ENCODE measurements at regions not wholly inside any gene's neighbourhood (a gene's known extent, or its start where the extent isn't known, plus 50 kb on each side); places are given as distances from the start of the nearest gene placed in this dataset.

GRCh38 chr12:126708492-126708896 lies 1558.5 kb upstream of the TMEM132C start:
- H3K4me3 ChIP-seq, result no peak overlapping the region
- intact Hi-C loops (cut with DNase I), result no loop called here
- peaks cover 0 to 10% (median 0%) of the 10 kb centered on the region in 9 donors for H3K27me3 ChIP-seq
- WGBS, 4 donors, result 28 to 47% (median 38%) methylated on average over 3 of the region's 3 CpGs
- no peak for TF ChIP-seq CTCF (IDR thresholded peaks at IDR 0.05)
- no peak for TF ChIP-seq POLR2A (IDR thresholded peaks at IDR 0.05)
- no peak for ATAC-seq
- no peak overlapping the region for H3K27ac ChIP-seq
- H3K36me3 ChIP-seq, result no peaks in the 10 kb centered on the region
- no peak for DNase-seq
- no peaks in the 10 kb centered on the region for H3K9me3 ChIP-seq
- no peaks in the 10 kb centered on the region for H3K4me1 ChIP-seq

GRCh38 chr12:126718365-126718764 lies 1548.6 kb upstream of the TMEM132C start:
- ATAC-seq (no peak), DNase-seq (no peak)
- TF ChIP-seq POLR2A (IDR thresholded peaks at IDR 0.05) (no peak), CTCF (IDR thresholded peaks at IDR 0.05) (no peak)
- no peak overlapping the region for H3K27ac ChIP-seq
- H3K9me3 ChIP-seq, result peaks cover 0 to 7% (median 0%) of the 10 kb centered on the region in 12 donors
- no peaks in the 10 kb centered on the region for H3K4me1 ChIP-seq
- H3K27me3 ChIP-seq, result no peaks in the 10 kb centered on the region
- no peaks in the 10 kb centered on the region for H3K36me3 ChIP-seq
- intact Hi-C loops (cut with DNase I), result no loop called here
- H3K4me3 ChIP-seq, result no peak overlapping the region

GRCh38 chr12:126719912-126720705 lies 1546.9 kb upstream of the TMEM132C start:
- DNase-seq, result no peak
- Histone ChIP-seq H3K27ac (no peak overlapping the region), H3K4me1 (no peaks in the 10 kb centered on the region), H3K27me3 (peaks cover 0 to 9% (median 0%) of the 10 kb centered on the region in 9 donors), H3K9me3 (peaks cover 0 to 7% (median 0%) of the 10 kb centered on the region in 12 donors), H3K36me3 (no peaks in the 10 kb centered on the region), H3K4me3 (no peak overlapping the region)
- TF ChIP-seq POLR2A (IDR thresholded peaks at IDR 0.05) (no peak), CTCF (IDR thresholded peaks at IDR 0.05) (no peak)
- intact Hi-C loops (cut with DNase I), result no loop called here
- WGBS, 4 donors, result 41 to 50% (median 47%) methylated on average over 5 of the region's 5 CpGs
- ATAC-seq, result no peak

GRCh38 chr12:126726481-126727217 lies 1540.3 kb upstream of the TMEM132C start:
- H3K4me1 ChIP-seq, result peaks cover 0 to 6% (median 0%) of the 10 kb centered on the region in 12 donors
- intact Hi-C loops (cut with DNase I), result no loop called here
- no peak for ATAC-seq
- TF ChIP-seq CTCF (IDR thresholded peaks at IDR 0.05) (no peak), POLR2A (IDR thresholded peaks at IDR 0.05) (no peak)
- no peaks in the 10 kb centered on the region for H3K36me3 ChIP-seq
- no peak overlapping the region for H3K4me3 ChIP-seq
- H3K27me3 ChIP-seq, result peaks cover 10 to 64% (median 30%) of the 10 kb centered on the region in 9 donors
- H3K27ac ChIP-seq, result no peak overlapping the region
- peak in 1 of 5 donors; percentile 60 for DNase-seq
- WGBS, 4 donors, result 1 to 4% (median 3%) methylated on average over 28 to 69 of the region's 69 CpGs
- no peaks in the 10 kb centered on the region for H3K9me3 ChIP-seq

Measured in heart left ventricle (tissue), 16 donors.